ENCODE measurements at regions not wholly inside any gene's neighbourhood (a gene's known extent, or its start where the extent isn't known, plus 50 kb on each side); places are given as distances from the start of the nearest gene placed in this dataset.

DNA sequence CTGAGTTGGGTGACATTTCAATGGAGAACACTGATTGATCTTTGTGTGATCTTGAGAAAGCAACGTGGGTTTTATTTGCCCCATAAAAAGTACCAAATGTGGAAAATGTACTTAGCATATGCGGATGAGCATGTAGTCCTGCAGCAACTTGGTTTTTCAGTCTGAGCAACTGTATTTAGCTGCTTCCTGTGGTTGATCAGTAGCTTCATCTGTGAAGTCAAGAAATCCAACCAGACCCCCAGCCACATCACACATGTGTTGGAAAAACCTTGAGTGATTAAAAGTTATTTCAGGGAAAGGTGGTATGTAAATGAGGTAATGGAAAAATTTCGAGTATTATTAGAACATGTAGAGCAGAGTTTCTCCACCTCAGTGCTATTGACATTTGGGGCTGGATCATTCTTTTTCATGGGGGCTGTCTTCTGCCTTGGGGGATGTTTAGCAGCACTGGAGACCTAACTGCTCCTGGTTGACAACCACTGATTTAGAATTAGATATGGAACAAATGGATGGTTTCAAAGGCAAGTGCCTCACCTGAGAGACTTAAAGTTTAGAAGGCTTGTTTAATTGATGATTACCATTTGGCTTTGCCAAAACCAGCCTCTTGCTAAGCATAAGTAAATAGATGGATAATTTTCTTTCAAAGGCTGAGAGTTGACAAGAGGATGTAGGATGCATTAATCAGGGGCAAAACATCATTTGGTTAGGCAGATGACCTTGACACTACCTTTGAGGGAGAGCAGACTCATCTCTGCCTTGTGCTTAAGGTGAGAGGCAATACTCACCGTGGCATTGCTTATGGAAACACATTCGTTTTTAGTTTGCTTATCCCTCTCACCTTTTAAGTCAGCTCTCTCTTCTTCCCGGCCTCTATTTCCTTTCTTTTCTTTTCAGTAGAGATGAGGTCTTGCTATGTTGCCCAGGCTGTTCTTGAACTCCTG lies 193.0 kb upstream of the RPS6KA3 start:
- Histone ChIP-seq H3F3A (ENCODE audit: insufficient read depth, low read depth) (no peaks in the 10 kb centered on the region), H3K4me1 (replicated peaks; ENCODE audit: insufficient read depth) (no peaks in the 10 kb centered on the region), H3K27me3 (ENCODE audit: insufficient read depth, low read depth) (no peaks in the 10 kb centered on the region), H3K4me2 (no peak overlapping the region), H4K20me1 (ENCODE audit: insufficient read depth) (no peaks in the 10 kb centered on the region), H3K36me3 (ENCODE audit: low read depth) (no peaks in the 10 kb centered on the region), H3K9me3 (ENCODE audit: insufficient read depth, low read depth) (no peaks in the 10 kb centered on the region), H3K9me2 (ENCODE audit: insufficient read depth) (no peaks in the 10 kb centered on the region), H2AFZ (no peak overlapping the region), H3K4me3 (no peak overlapping the region), H3K79me2 (ENCODE audit: low read depth) (no peaks in the 10 kb centered on the region), H3K27ac (no peak overlapping the region)
- no peak for DNase-seq
- ChIA-PET POLR2A (ENCODE audit: unreplicated experiment) (no interaction called here), CTCF (interaction anchor here (0.6 kb wide), 1 partner anchor 25 kb away, joined by 3 read pairs; no protein-coding TSS in a partner anchor)
- no TSS peak for BruUV-seq (replicated peaks)
- TF ChIP-seq, protein P1, sequence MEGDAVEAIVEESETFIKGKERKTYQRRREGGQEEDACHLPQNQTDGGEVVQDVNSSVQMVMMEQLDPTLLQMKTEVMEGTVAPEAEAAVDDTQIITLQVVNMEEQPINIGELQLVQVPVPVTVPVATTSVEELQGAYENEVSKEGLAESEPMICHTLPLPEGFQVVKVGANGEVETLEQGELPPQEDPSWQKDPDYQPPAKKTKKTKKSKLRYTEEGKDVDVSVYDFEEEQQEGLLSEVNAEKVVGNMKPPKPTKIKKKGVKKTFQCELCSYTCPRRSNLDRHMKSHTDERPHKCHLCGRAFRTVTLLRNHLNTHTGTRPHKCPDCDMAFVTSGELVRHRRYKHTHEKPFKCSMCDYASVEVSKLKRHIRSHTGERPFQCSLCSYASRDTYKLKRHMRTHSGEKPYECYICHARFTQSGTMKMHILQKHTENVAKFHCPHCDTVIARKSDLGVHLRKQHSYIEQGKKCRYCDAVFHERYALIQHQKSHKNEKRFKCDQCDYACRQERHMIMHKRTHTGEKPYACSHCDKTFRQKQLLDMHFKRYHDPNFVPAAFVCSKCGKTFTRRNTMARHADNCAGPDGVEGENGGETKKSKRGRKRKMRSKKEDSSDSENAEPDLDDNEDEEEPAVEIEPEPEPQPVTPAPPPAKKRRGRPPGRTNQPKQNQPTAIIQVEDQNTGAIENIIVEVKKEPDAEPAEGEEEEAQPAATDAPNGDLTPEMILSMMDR (conservative IDR thresholded peaks at IDR 0.05) = no peak
- no peak for TF ChIP-seq EZH2 (IDR thresholded peaks at IDR 0.05; ENCODE audit: low read depth)
- intact Hi-C loops (cut with micrococcal nuclease; ENCODE audit: unreplicated experiment) = no loop called here

DNA sequence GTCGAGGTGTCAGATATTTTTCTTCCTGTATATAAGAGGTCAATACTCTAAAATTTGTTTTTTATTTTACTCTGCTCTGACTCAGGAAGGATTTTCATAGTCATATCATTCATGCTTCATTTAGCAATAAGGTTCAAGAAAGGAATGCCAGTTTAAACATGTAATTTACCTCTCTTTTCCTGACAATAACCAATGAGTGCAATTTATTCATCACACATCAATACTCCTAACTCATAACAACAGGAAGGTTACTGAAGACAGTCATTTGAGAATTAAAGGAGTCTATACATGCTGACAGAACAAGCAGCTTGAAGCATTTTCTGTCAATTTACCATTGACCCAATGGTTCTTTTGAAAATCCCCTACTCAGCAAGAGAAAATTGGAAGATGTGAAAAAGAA lies 190.3 kb upstream of the RPS6KA3 start:
- no TSS peak for BruUV-seq (replicated peaks)
- Histone ChIP-seq H3K36me3 (ENCODE audit: low read depth) (no peaks in the 10 kb centered on the region), H3K4me1 (replicated peaks; ENCODE audit: insufficient read depth) (no peaks in the 10 kb centered on the region), H4K20me1 (ENCODE audit: insufficient read depth) (no peaks in the 10 kb centered on the region), H3F3A (ENCODE audit: insufficient read depth, low read depth) (no peaks in the 10 kb centered on the region), H3K4me2 (no peak overlapping the region), H3K27me3 (ENCODE audit: insufficient read depth, low read depth) (no peaks in the 10 kb centered on the region), H3K9me3 (ENCODE audit: insufficient read depth, low read depth) (no peaks in the 10 kb centered on the region), H3K79me2 (ENCODE audit: low read depth) (no peaks in the 10 kb centered on the region), H3K4me3 (no peak overlapping the region), H3K9me2 (ENCODE audit: insufficient read depth) (no peaks in the 10 kb centered on the region), H2AFZ (no peak overlapping the region), H3K27ac (no peak overlapping the region)
- no peak for DNase-seq
- intact Hi-C loops (cut with micrococcal nuclease; ENCODE audit: unreplicated experiment) = no loop called here
- TF ChIP-seq, protein P1 (conservative IDR thresholded peaks at IDR 0.05) = no peak
- TF ChIP-seq EZH2 (IDR thresholded peaks at IDR 0.05; ENCODE audit: low read depth) = no peak
- POLR2A ChIA-PET (ENCODE audit: unreplicated experiment) = no interaction called here
- CTCF ChIA-PET = no interaction called here

- POLR2A ChIA-PET (ENCODE audit: unreplicated experiment) = no interaction called here
- Histone ChIP-seq H2AFZ (no peak overlapping the region), H3K4me2 (no peak overlapping the region), H3K4me3 (no peak overlapping the region), H3K27ac (no peak overlapping the region), H3F3A (ENCODE audit: insufficient read depth, low read depth) (no peaks in the 10 kb centered on the region), H4K20me1 (ENCODE audit: insufficient read depth) (no peaks in the 10 kb centered on the region), H3K9me2 (ENCODE audit: insufficient read depth) (no peaks in the 10 kb centered on the region), H3K9me3 (ENCODE audit: insufficient read depth, low read depth) (no peaks in the 10 kb centered on the region), H3K27me3 (ENCODE audit: insufficient read depth, low read depth) (no peaks in the 10 kb centered on the region), H3K4me1 (replicated peaks; ENCODE audit: insufficient read depth) (no peaks in the 10 kb centered on the region), H3K36me3 (ENCODE audit: low read depth) (no peaks in the 10 kb centered on the region), H3K79me2 (ENCODE audit: low read depth) (no peaks in the 10 kb centered on the region)
- no TSS peak for BruUV-seq (replicated peaks)
- DNase-seq = no peak
- CTCF ChIA-PET = no interaction called here
- TF ChIP-seq, protein P1 (conservative IDR thresholded peaks at IDR 0.05) = no peak
- TF ChIP-seq EZH2 (IDR thresholded peaks at IDR 0.05; ENCODE audit: low read depth) = no peak
- intact Hi-C loops (cut with micrococcal nuclease; ENCODE audit: unreplicated experiment) = no loop called here
Observed at GRCh38 chrX:20455001-20455400, 188.3 kb upstream of the RPS6KA3 start.

All from PC-9 (cell line).